Upper lobe of left lung (tissue), 6 donors: ENCODE measurements at regions not wholly inside any gene's neighbourhood (a gene's known extent, or its start where the extent isn't known, plus 50 kb on each side); places are given as distances from the start of the nearest gene placed in this dataset.
"Not testable (repeated sequence)": the region's sequence is repeated elsewhere in the genome, so short reads cannot be mapped to it uniquely, and the experiment has no call there.

Source experiments
- ATAC-seq, 2 donors: fragments of 200-7000 bp; cut with Tn5 transposase; one replicate each; pipeline ENCODE4 v1.9.1; 2022; ENCODE audit warnings: mild to moderate bottlenecking in 2 of 2, moderate library complexity in 2 of 2; ENCODE audit not compliant: low FRiP score in 2 of 2
- DNase-seq, 2 donors: peaks; one replicate each; pipeline ENCODE4 v3.0.0-alpha.2; 2019 to 2020
- H3K27ac ChIP-seq, 4 donors: fragments of 200-600 bp; sonication (generic); one replicate each; pipeline ENCODE4 v1.5.1; 2016 to 2019
- H3K27me3 ChIP-seq, 4 donors: fragments of 200-600 bp; sonication (generic); one replicate each; pipeline ENCODE4 v1.5.1; 2017 to 2019
- H3K36me3 ChIP-seq, 4 donors: fragments of 200-600 bp; sonication (generic); one replicate each; pipeline ENCODE4 v1.5.1; 2016 to 2019
- H3K4me1 ChIP-seq, 4 donors: fragments of 200-600 bp; sonication (generic); one replicate each; pipeline ENCODE4 v1.5.1; 2018 to 2019
- H3K4me3 ChIP-seq, 4 donors: fragments of 200-600 bp; sonication (generic); one replicate each; pipeline ENCODE4 v1.5.1; 2017 to 2019; ENCODE audit warnings: mild to moderate bottlenecking in 2 of 4, moderate library complexity in 1 of 4
- H3K9me3 ChIP-seq, 4 donors: fragments of 200-600 bp; sonication (generic); one replicate each; pipeline ENCODE4 v1.5.1; 2018 to 2019
- CTCF ChIP-seq, 6 experiments: fragments of 450-650 bp in 4 of 6; fragments of 200-600 bp in 2 of 6; sonication (generic) in 2 of 6; IDR thresholded peaks; one replicate each; pipeline ENCODE4 v1.5.1; 2016 to 2019; ENCODE audit warnings: antibody characterized with exemption in 6 of 6
- EP300 ChIP-seq, 4 donors: sonication (generic); formaldehyde crosslinking; IDR thresholded peaks; one replicate each; pipeline ENCODE4 v1.5.1; 2017; ENCODE audit warnings: antibody characterized with exemption in 4 of 4, control low read depth in 2 of 4
- POLR2A ChIP-seq, 4 donors: fragments of 450-650 bp; IDR thresholded peaks; one replicate each; pipeline ENCODE4 v1.5.1; 2016 to 2017; ENCODE audit warnings: antibody characterized with exemption in 4 of 4, mild to moderate bottlenecking in 2 of 4
- POLR2AphosphoS5 ChIP-seq, 2 donors: sonication (generic); formaldehyde crosslinking; IDR thresholded peaks; one replicate each; pipeline ENCODE4 v1.5.1; 2017; ENCODE audit warnings: antibody characterized with exemption in 2 of 2
- WGBS, 2 donors: methylation state at CpG; one replicate each; pipeline ENCODE4 v1.1.5; 2017 to 2018; 5-methylcytosine and 5-hydroxymethylcytosine counted together
- donor health status: DM: no; HTN: no; CAD: no; lungs with moderate emphysema.
- donor health status: DM: no; HTN: yes; CAD: no; lungs with severe emphysema.

- H3K9me3 ChIP-seq = no peaks in the 10 kb centered on the region
- WGBS, 2 donors = 85 to 89% methylated on average over 4 of the region's 4 CpGs
- no peak for ATAC-seq
- H3K27me3 ChIP-seq = no peaks in the 10 kb centered on the region
- no peak for DNase-seq
- no peaks in the 10 kb centered on the region for H3K36me3 ChIP-seq
- H3K4me1 ChIP-seq = peaks cover 0 to 5% (median 0%) of the 10 kb centered on the region in 4 donors
- no peak overlapping the region for H3K4me3 ChIP-seq
- no peak overlapping the region for H3K27ac ChIP-seq
- TF ChIP-seq EP300 (IDR thresholded peaks at IDR 0.05) (no peak), CTCF (IDR thresholded peaks at IDR 0.05) (no peak), POLR2A (IDR thresholded peaks at IDR 0.05) (no peak), POLR2AphosphoS5 (IDR thresholded peaks at IDR 0.05) (no peak)
Observed at GRCh38 chr20:53768329-53768728, 174.7 kb upstream of the ZNF217 start.

DNA sequence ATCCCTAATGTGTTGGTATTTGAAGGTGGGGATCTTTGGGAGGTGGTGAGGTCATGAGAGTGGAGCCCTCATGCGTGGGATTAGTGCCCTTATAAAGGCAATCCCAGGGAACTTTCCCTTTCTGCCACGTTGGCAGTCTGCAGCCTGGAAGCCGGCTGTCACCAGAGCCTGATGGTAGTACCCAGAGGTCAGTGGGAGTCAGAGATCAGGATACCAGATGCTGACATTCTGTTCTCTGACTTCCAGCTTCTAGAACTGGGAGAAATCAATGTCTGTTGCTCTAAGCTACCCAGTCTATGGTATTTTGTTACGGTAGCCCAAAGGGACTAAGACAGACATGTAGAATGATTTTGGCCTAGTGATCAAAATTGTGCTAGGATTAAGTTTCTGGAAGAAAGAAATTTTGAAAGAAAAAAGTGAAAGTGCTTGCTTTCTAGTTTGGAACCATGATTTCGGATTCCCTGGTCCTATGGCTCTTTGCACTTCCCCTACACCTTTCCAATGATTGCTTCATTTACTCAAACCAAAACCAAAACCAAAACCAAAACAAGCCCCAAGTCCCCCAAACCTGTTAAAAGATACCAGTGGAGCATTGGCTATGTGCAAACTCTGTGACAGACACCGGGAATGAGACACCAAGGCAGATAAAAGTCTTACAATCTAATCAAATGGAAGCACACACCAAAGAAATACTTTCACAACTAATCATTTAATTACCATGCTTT lies 173.7 kb upstream of the ZNF217 start:
- WGBS, 2 donors = 86 to 92% methylated on average over 4 to 6 of the region's 6 CpGs
- no peak for DNase-seq

DNA sequence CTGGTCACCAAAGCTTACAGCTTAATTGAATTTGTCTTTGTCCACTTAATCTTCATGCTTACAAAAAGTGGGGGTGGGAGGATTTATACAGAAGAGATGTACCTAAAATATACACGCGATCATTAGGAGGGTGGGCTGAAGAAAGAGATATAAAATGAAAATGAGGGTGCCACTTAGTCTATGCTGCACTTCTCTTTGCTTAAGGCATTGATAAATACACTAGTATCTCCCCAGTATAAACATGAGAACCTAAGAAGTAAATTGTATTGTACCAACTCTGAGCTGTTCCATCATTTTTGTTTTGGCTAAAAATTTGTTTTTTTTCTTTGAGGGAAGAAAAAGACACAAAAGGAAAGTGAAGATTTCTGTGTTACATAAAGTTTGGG lies 170.8 kb upstream of the ZNF217 start:
- 57 to 64% methylated on average over 2 of the region's 2 CpGs for WGBS, 2 donors
- TF ChIP-seq POLR2AphosphoS5 (IDR thresholded peaks at IDR 0.05) = no peak
- no peak for TF ChIP-seq POLR2A (IDR thresholded peaks at IDR 0.05)
- no peak for TF ChIP-seq CTCF (IDR thresholded peaks at IDR 0.05)
- no peak for TF ChIP-seq EP300 (IDR thresholded peaks at IDR 0.05)
- H3K36me3 ChIP-seq = no peaks in the 10 kb centered on the region
- DNase-seq (no peak), ATAC-seq (no peak)
- H3K9me3 ChIP-seq = no peaks in the 10 kb centered on the region
- no peak overlapping the region for H3K27ac ChIP-seq
- H3K4me3 ChIP-seq = peak overlapping the region in 2 of 4 donors; percentile 11 to 21
- peaks cover 0 to 5% (median 0%) of the 10 kb centered on the region in 4 donors for H3K4me1 ChIP-seq
- H3K27me3 ChIP-seq = no peaks in the 10 kb centered on the region

More for the DNA sequence above, 173.7 kb upstream of the ZNF217 start:
- H3K9me3 ChIP-seq = no peaks in the 10 kb centered on the region
- H3K27me3 ChIP-seq = no peaks in the 10 kb centered on the region
- H3K4me3 ChIP-seq = no peak overlapping the region
- no peaks in the 10 kb centered on the region for H3K36me3 ChIP-seq
- TF ChIP-seq EP300 (IDR thresholded peaks at IDR 0.05) (no peak), POLR2AphosphoS5 (IDR thresholded peaks at IDR 0.05) (no peak), POLR2A (IDR thresholded peaks at IDR 0.05) (no peak), CTCF (IDR thresholded peaks at IDR 0.05) (no peak)
- peaks cover 0 to 5% (median 0%) of the 10 kb centered on the region in 4 donors for H3K4me1 ChIP-seq
- H3K27ac ChIP-seq = no peak overlapping the region
- no peak for ATAC-seq

GRCh38 chr20:53763707-53764414 lies 170.2 kb upstream of the ZNF217 start:
- TF ChIP-seq EP300 (IDR thresholded peaks at IDR 0.05) = no peak
- TF ChIP-seq POLR2A (IDR thresholded peaks at IDR 0.05) = no peak
- DNase-seq (no peak), ATAC-seq (peak in 1 of 2 donors; percentile 43)
- Histone ChIP-seq H3K9me3 (no peaks in the 10 kb centered on the region), H3K27ac (no peak overlapping the region), H3K4me3 (peak overlapping the region in 2 of 4 donors; percentile 11 to 21), H3K27me3 (no peaks in the 10 kb centered on the region), H3K36me3 (no peaks in the 10 kb centered on the region), H3K4me1 (peaks cover 0 to 5% (median 0%) of the 10 kb centered on the region in 4 donors)
- WGBS, 2 donors = 28 to 36% methylated on average over 12 of the region's 12 CpGs

DNA sequence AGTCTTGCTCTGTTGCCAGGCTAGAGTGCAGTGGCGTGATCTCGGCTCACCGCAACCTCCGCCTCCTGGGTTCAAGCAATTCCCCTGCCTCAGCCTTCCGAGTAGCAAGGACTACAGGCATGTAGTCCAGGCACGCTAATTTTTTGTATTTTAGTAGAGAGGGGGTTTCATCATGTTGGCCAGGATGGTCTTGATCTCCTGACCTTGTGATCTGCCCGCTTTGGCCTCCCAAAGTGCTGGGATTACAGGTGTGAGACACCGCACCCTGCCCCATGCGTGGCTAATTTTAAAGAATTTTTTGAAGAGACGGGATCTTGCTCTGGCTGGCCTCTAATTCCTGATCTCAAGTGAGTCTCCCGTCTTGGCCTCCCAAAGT lies 168.8 kb upstream of the ZNF217 start:
- not testable (repeated sequence) for H3K9me3 ChIP-seq, ATAC-seq, H3K4me3 ChIP-seq, DNase-seq, H3K27me3 ChIP-seq, H3K27ac ChIP-seq, H3K36me3 ChIP-seq, H3K4me1 ChIP-seq
- WGBS, 2 donors = 97 to 98% methylated on average over 11 of the region's 11 CpGs
